DMS53 treated with DMSO at 0.1 percent for 48 hours (cell line): ENCODE measurements at regions not wholly inside any gene's neighbourhood (a gene's known extent, or its start where the extent isn't known, plus 50 kb on each side); places are given as distances from the start of the nearest gene placed in this dataset.
"Not testable (repeated sequence)": the region's sequence is repeated elsewhere in the genome, so short reads cannot be mapped to it uniquely, and the experiment has no call there.

Source experiments
- DNase-seq: peaks from one replicate; lab custom pipeline; 2025; ENCODE audit not compliant: unreplicated experiment; lab: John Stamatoyannopoulos, UW

- DNase-seq = no peak
These were observed 57.7 kb downstream of the SOX3 start for GRCh38 chrX:140447150-140447549.

GRCh38 chrX:140440876-140441275 lies 64.0 kb downstream of the SOX3 start:
- peak; percentile 14 for DNase-seq

GRCh38 chrX:140439476-140439875 lies 65.4 kb downstream of the SOX3 start:
- peak; percentile 53 for DNase-seq

GRCh38 chrX:140434347-140434746 lies 70.5 kb downstream of the SOX3 start:
- DNase-seq = no peak

- no peak for DNase-seq
These were observed 71.3 kb downstream of the SOX3 start for GRCh38 chrX:140433582-140433981.

- DNase-seq = no peak
These were observed 72.3 kb downstream of the SOX3 start for GRCh38 chrX:140432346-140433175.

- DNase-seq = no peak
These were observed 73.3 kb downstream of the SOX3 start for GRCh38 chrX:140431521-140431920.

GRCh38 chrX:140425712-140426395 lies 79.0 kb downstream of the SOX3 start:
- peak; percentile 60 for DNase-seq

- no peak for DNase-seq
These were observed 82.4 kb downstream of the SOX3 start for GRCh38 chrX:140422501-140422900.

- DNase-seq = not testable (repeated sequence)
These were observed 102.7 kb downstream of the SOX3 start for GRCh38 chrX:140402131-140402530.

- DNase-seq = not testable (repeated sequence)
These were observed 108.5 kb downstream of the SOX3 start for GRCh38 chrX:140396326-140396725.

- DNase-seq = no peak
These were observed 111.4 kb downstream of the SOX3 start for GRCh38 chrX:140393507-140393906.

GRCh38 chrX:140391313-140391712 lies 113.6 kb downstream of the SOX3 start:
- DNase-seq = no peak

GRCh38 chrX:140389331-140389730 lies 115.5 kb downstream of the SOX3 start:
- peak; percentile 63 for DNase-seq

- DNase-seq = no peak
These were observed 142.0 kb downstream of the SOX3 start for GRCh38 chrX:140362861-140363260.

- DNase-seq = no peak
These were observed 143.9 kb downstream of the SOX3 start for GRCh38 chrX:140360924-140361323.

GRCh38 chrX:140360284-140360683 lies 144.6 kb downstream of the SOX3 start:
- DNase-seq = no peak

- no peak for DNase-seq
These were observed 148.9 kb downstream of the SOX3 start for GRCh38 chrX:140355922-140356321.

- no peak for DNase-seq
These were observed 149.4 kb downstream of the SOX3 start for GRCh38 chrX:140355429-140355828.

GRCh38 chrX:140354431-140355120 lies 150.3 kb downstream of the SOX3 start:
- peak; percentile 35 for DNase-seq

- DNase-seq = no peak
These were observed 158.1 kb downstream of the SOX3 start for GRCh38 chrX:140346729-140347128.
